RWPE2 (cell line): ENCODE measurements at regions not wholly inside any gene's neighbourhood (a gene's known extent, or its start where the extent isn't known, plus 50 kb on each side); places are given as distances from the start of the nearest gene placed in this dataset.

Source experiments
- ATAC-seq: fragments of 200-7000 bp; cut with Tn5 transposase; 3 replicates; pipeline ENCODE4 v1.9.1; 2021; ENCODE audit warnings: low read depth
- DNase-seq: peaks from one replicate; pipeline ENCODE4 v3.0.0-alpha.2; 2020; ENCODE audit warnings: low spot score
- H3K27ac ChIP-seq: fragments of 450-650 bp; 2 replicates; pipeline ENCODE4 v1.5.1; 2017; ENCODE audit warnings: mild to moderate bottlenecking; ENCODE audit not compliant: poor library complexity, severe bottlenecking
- H3K27me3 ChIP-seq: fragments of 250-450 bp; sonication (Bioruptor Pico); 2 replicates; pipeline ENCODE4 v1.5.1; 2021; ENCODE audit warnings: mild to moderate bottlenecking, moderate library complexity; ENCODE audit not compliant: insufficient read depth, poor library complexity, severe bottlenecking
- H3K36me3 ChIP-seq: fragments of 250-450 bp; sonication (Bioruptor Pico); 2 replicates; pipeline ENCODE4 v1.5.1; 2020; ENCODE audit warnings: low read depth, mild to moderate bottlenecking, moderate library complexity
- H3K4me1 ChIP-seq: fragments of 250-450 bp; sonication (Bioruptor Pico); 2 replicates; pipeline ENCODE4 v1.5.1; 2021; ENCODE audit warnings: mild to moderate bottlenecking, moderate library complexity; ENCODE audit not compliant: insufficient read depth, poor library complexity, severe bottlenecking
- H3K4me3 ChIP-seq: fragments of 250-450 bp; sonication (Bioruptor Pico); 2 replicates; pipeline ENCODE4 v1.5.1; 2021; ENCODE audit warnings: mild to moderate bottlenecking, moderate library complexity; ENCODE audit not compliant: severe bottlenecking
- H3K9me3 ChIP-seq: fragments of 250-450 bp; sonication (Bioruptor Pico); 2 replicates; pipeline ENCODE4 v1.5.1; 2021; ENCODE audit warnings: mild to moderate bottlenecking, moderate library complexity; ENCODE audit not compliant: severe bottlenecking
- CTCF ChIP-seq: fragments of 450-650 bp; IDR thresholded peaks from one replicate; pipeline ENCODE4 v1.5.1; 2017; ENCODE audit warnings: mild to moderate bottlenecking, moderate library complexity; ENCODE audit not compliant: poor library complexity, severe bottlenecking

- Histone ChIP-seq H3K27ac (no peak overlapping the region), H3K4me1 (no peaks in the 10 kb centered on the region), H3K4me3 (no peak overlapping the region), H3K36me3 (no peaks in the 10 kb centered on the region), H3K9me3 (no peaks in the 10 kb centered on the region), H3K27me3 (peaks cover 13% of the 10 kb centered on the region)
- ATAC-seq: no peak
- no peak for TF ChIP-seq CTCF
- no peak for DNase-seq
Observed at GRCh38 chr3:86562090-86562489, 428.9 kb downstream of the VGLL3 start.

GRCh38 chr3:86561215-86561614 lies 429.7 kb downstream of the VGLL3 start:
- DNase-seq (no peak), ATAC-seq (no peak)

GRCh38 chr3:86554383-86554782 lies 436.6 kb downstream of the VGLL3 start:
- no peaks in the 10 kb centered on the region for H3K4me1 ChIP-seq
- no peaks in the 10 kb centered on the region for H3K36me3 ChIP-seq
- no peak overlapping the region for H3K4me3 ChIP-seq
- peaks cover 12% of the 10 kb centered on the region for H3K27me3 ChIP-seq
- ATAC-seq (no peak), DNase-seq (no peak)
- H3K27ac ChIP-seq: no peak overlapping the region
- no peak for TF ChIP-seq CTCF
- no peaks in the 10 kb centered on the region for H3K9me3 ChIP-seq

More at GRCh38 chr3:86561215-86561614, 429.7 kb downstream of the VGLL3 start:
- H3K27ac ChIP-seq: no peak overlapping the region
- H3K4me3 ChIP-seq: no peak overlapping the region
- no peaks in the 10 kb centered on the region for H3K36me3 ChIP-seq
- TF ChIP-seq CTCF: no peak
- no peaks in the 10 kb centered on the region for H3K9me3 ChIP-seq
- H3K4me1 ChIP-seq: no peaks in the 10 kb centered on the region
- peaks cover 19% of the 10 kb centered on the region for H3K27me3 ChIP-seq

- no peaks in the 10 kb centered on the region for H3K27me3 ChIP-seq
- DNase-seq (no peak), ATAC-seq (no peak)
- H3K9me3 ChIP-seq: no peaks in the 10 kb centered on the region
- no peaks in the 10 kb centered on the region for H3K36me3 ChIP-seq
- H3K4me1 ChIP-seq: no peaks in the 10 kb centered on the region
- no peak overlapping the region for H3K4me3 ChIP-seq
- TF ChIP-seq CTCF: no peak
- no peak overlapping the region for H3K27ac ChIP-seq
Observed at GRCh38 chr3:86547692-86548091, 443.3 kb downstream of the VGLL3 start.

GRCh38 chr3:86537171-86537570 lies 453.8 kb downstream of the VGLL3 start:
- no peak for ATAC-seq
- H3K27ac ChIP-seq: no peak overlapping the region
- H3K27me3 ChIP-seq: no peaks in the 10 kb centered on the region
- DNase-seq: no peak
- H3K4me3 ChIP-seq: no peak overlapping the region
- H3K9me3 ChIP-seq: no peaks in the 10 kb centered on the region
- TF ChIP-seq CTCF: no peak
- H3K36me3 ChIP-seq: no peaks in the 10 kb centered on the region
- no peaks in the 10 kb centered on the region for H3K4me1 ChIP-seq
